ENCODE measurements at regions not wholly inside any gene's neighbourhood (a gene's known extent, or its start where the extent isn't known, plus 50 kb on each side); places are given as distances from the start of the nearest gene placed in this dataset.

- TF ChIP-seq POLR2A (IDR thresholded peaks at IDR 0.05), result no peak
- no peak for TF ChIP-seq EP300 (IDR thresholded peaks at IDR 0.05)
Observed at GRCh38 chr2:186349508-186349907, 136.6 kb upstream of the ZC3H15 start.
